ENCODE measurements at regions not wholly inside any gene's neighbourhood (a gene's known extent, or its start where the extent isn't known, plus 50 kb on each side); places are given as distances from the start of the nearest gene placed in this dataset.

DNA sequence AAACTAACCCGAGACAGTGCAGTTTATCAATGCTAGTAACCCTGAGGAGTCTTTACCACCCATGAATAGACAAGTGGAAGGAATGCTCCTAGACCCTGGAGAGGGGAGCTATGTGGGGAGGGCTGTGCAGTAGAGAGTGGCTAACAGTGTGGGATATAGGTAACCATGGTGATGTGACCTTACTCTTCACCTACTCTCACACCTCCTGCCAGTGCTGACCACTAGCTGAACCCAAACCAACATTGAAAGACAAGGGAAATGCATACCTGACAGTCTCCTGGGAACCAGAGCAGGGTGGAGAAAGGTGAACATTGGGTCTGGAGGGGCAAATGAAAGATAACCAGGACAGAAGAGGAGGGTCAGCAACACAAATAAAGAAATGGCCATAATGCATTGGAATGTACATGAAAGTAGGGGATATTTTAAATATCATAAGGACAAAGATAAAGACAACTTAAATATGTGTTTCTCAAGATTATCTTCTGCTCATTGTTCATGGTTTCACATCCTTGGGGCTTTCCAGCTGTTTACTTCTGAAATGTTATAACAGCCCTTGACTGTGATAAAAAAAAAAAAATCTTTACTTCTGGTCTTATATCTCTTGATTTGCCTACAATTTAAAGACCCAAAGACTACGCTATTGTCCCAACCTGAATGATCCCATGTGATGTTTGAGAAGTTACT lies 983.3 kb upstream of the TENM4 start:
- TF ChIP-seq CTCF (IDR thresholded peaks at IDR 0.05 in 2 of 3, conservative IDR thresholded peaks at IDR 0.05 in 1 of 3; ENCODE audit: control insufficient read depth in 2 of 3, extremely low read depth in 1 of 3, insufficient read depth in 1 of 3, low read depth in 3 of 3, low read length in 3 of 3): no peak
- TF ChIP-seq POLR2AphosphoS5 (IDR thresholded peaks at IDR 0.05; ENCODE audit: low read length): no peak
- TF ChIP-seq SP1 (IDR thresholded peaks at IDR 0.05; ENCODE audit: low read depth, low read length): peak; percentile 6
- TF ChIP-seq GABPA (IDR thresholded peaks at IDR 0.05; ENCODE audit: low read depth): no peak
- no peak for TF ChIP-seq NRF1 (conservative IDR thresholded peaks at IDR 0.05; ENCODE audit: low read depth, low read length)
- no peak for TF ChIP-seq ZNF622 (IDR thresholded peaks at IDR 0.05)
- TF ChIP-seq, protein P1, sequence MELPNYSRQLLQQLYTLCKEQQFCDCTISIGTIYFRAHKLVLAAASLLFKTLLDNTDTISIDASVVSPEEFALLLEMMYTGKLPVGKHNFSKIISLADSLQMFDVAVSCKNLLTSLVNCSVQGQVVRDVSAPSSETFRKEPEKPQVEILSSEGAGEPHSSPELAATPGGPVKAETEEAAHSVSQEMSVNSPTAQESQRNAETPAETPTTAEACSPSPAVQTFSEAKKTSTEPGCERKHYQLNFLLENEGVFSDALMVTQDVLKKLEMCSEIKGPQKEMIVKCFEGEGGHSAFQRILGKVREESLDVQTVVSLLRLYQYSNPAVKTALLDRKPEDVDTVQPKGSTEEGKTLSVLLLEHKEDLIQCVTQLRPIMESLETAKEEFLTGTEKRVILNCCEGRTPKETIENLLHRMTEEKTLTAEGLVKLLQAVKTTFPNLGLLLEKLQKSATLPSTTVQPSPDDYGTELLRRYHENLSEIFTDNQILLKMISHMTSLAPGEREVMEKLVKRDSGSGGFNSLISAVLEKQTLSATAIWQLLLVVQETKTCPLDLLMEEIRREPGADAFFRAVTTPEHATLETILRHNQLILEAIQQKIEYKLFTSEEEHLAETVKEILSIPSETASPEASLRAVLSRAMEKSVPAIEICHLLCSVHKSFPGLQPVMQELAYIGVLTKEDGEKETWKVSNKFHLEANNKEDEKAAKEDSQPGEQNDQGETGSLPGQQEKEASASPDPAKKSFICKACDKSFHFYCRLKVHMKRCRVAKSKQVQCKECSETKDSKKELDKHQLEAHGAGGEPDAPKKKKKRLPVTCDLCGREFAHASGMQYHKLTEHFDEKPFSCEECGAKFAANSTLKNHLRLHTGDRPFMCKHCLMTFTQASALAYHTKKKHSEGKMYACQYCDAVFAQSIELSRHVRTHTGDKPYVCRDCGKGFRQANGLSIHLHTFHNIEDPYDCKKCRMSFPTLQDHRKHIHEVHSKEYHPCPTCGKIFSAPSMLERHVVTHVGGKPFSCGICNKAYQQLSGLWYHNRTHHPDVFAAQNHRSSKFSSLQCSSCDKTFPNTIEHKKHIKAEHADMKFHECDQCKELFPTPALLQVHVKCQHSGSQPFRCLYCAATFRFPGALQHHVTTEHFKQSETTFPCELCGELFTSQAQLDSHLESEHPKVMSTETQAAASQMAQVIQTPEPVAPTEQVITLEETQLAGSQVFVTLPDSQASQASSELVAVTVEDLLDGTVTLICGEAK (IDR thresholded peaks at IDR 0.05; ENCODE audit: borderline replicate concordance): no peak
